ENCODE measurements at regions not wholly inside any gene's neighbourhood (a gene's known extent, or its start where the extent isn't known, plus 50 kb on each side); places are given as distances from the start of the nearest gene placed in this dataset.

DNA sequence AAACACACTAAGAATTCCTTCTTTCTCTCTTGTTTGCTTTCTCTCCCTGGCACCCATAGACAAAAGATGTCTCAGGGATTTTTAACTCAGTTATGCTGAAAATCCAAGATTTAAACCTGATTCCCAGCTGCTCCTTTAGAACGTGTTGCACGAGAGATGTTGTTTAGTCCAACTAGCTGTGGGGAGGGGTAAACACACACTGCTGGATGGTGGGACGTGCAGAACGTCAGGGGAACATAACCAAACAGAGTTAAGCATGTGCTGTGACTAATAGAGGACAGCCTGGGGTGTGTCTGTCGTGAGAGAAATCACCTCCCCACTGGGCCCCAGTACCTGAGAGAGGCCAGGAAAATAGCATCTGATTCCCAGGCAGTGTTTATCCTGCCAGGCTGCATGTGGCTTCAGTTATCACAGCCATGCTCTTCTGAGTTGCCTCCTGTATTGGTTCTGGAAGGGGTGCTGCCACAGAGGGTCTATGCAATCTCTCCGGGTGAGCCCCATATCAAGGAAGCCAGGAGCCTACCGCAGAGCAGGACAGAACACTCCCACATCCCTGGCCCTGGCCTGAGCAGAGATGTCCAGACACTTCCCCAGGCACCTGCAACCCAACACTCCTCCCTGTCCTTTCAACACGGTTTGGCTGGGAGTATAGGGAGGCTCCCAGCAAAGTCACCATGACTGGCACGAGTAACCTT lies 112.7 kb upstream of the EGLN3 start:
- Mint-ChIP-seq H3K27me3 (peaks cover 12% of the 10 kb centered on the region), H3K27ac (no peak overlapping the region), H3K4me1 (ENCODE audit: low read depth) (no peaks in the 10 kb centered on the region), H3K36me3 (ENCODE audit: low read depth) (no peaks in the 10 kb centered on the region), H3K9me3 (no peaks in the 10 kb centered on the region), H3K4me3 (no peak overlapping the region)
- ATAC-seq (ENCODE audit: poor library complexity), result no peak
- intact Hi-C loops (cut with DNase I, micrococcal nuclease), result no loop called here
- ChIA-PET POLR2A (no interaction called here), CTCF (no interaction called here)
- no peak for TF ChIP-seq CTCF (IDR thresholded peaks at IDR 0.05)
- no peaks in the 10 kb centered on the region for H3K9me3 ChIP-seq (ENCODE audit: control insufficient read depth in 1 of 2, insufficient read depth in 1 of 2, low read length in 2 of 2)
- H3K36me3 ChIP-seq (ENCODE audit: insufficient read depth, low read length), result no peaks in the 10 kb centered on the region
- DNase-seq, result no peak
- H3K4me3 ChIP-seq (ENCODE audit: low read length), result no peak overlapping the region
- peaks cover 13% of the 10 kb centered on the region for H3K4me1 ChIP-seq (ENCODE audit: insufficient read depth, low read length)
- no peak overlapping the region for H3K27ac ChIP-seq (ENCODE audit: low read depth in 1 of 2, low read length in 2 of 2)
- no peaks in the 10 kb centered on the region for H3K27me3 ChIP-seq (ENCODE audit: control insufficient read depth in 1 of 2, insufficient read depth in 2 of 2, low read length in 2 of 2)

DNA sequence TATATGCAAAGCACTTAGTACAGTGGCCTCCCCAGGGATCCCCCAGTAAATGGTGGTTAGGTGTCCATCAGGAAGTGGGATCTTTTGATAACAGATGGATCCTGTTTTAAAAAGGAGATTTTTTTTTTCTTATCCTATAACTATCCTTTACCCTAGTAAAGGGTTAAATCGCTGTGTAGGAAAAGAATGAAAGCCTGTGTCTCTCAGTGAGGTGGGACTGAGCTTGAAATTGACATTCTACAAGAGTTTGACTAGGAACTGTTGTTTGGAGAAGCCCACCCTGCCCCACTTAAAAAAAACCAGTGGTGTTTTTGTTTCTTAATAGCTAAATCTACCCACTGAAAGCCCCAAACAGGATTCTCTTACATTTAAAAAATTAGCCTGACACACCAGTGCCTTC lies 112.2 kb upstream of the EGLN3 start:
- H3K36me3 Mint-ChIP-seq (ENCODE audit: low read depth), result no peaks in the 10 kb centered on the region
- Histone ChIP-seq H3K36me3 (ENCODE audit: insufficient read depth, low read length) (no peaks in the 10 kb centered on the region), H3K27me3 (ENCODE audit: control insufficient read depth in 1 of 2, insufficient read depth in 2 of 2, low read length in 2 of 2) (no peaks in the 10 kb centered on the region), H3K9me3 (ENCODE audit: control insufficient read depth in 1 of 2, insufficient read depth in 1 of 2, low read length in 2 of 2) (no peaks in the 10 kb centered on the region), H3K4me3 (ENCODE audit: low read length) (no peak overlapping the region), H3K4me1 (ENCODE audit: insufficient read depth, low read length) (peaks cover 13% of the 10 kb centered on the region), H3K27ac (ENCODE audit: low read depth in 1 of 2, low read length in 2 of 2) (no peak overlapping the region)
- TF ChIP-seq CTCF (IDR thresholded peaks at IDR 0.05), result no peak
- ATAC-seq (ENCODE audit: poor library complexity) (no peak), DNase-seq (no peak)
- H3K27me3 Mint-ChIP-seq, result peaks cover 12% of the 10 kb centered on the region
- H3K4me1 Mint-ChIP-seq (ENCODE audit: low read depth), result no peaks in the 10 kb centered on the region
- POLR2A ChIA-PET, result no interaction called here
- no peak overlapping the region for H3K27ac Mint-ChIP-seq
- intact Hi-C loops (cut with DNase I, micrococcal nuclease), result no loop called here
- no peak overlapping the region for H3K4me3 Mint-ChIP-seq
- H3K9me3 Mint-ChIP-seq, result no peaks in the 10 kb centered on the region
- CTCF ChIA-PET, result no interaction called here

DNA sequence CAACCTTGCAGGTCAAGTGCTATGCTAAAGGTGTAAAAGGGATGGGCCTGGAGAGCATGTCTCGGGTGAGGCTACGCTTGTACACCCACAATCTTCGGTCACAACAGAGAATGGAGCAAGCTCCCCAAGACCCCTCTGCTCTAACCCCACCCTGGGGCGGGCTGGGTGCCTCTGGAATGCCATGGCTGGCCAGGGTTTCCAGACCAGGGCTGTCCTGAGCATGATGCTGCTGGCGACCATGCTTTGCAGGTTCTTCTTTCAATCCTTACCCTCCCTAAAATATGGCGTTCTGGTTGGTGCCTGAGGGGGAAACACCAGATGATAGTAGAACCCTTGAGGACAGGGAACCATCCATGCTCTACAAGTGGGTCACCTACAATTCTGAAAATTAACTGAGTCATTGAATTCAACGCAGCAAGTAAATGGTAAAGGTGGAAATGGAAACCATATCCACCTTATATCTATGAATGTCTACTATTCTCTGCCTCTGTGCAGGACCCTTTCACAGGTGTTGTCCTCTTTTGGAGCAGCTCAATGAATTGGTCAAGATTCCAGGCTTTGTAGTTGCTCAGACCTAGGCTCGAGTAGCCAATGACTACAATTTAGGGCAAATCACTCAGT lies 111.6 kb upstream of the EGLN3 start:
- H3K27ac Mint-ChIP-seq, result no peak overlapping the region
- ChIA-PET CTCF (interaction anchor here (0.6 kb wide), 1 partner anchor 11 kb away, joined by 3 read pairs; no protein-coding TSS in a partner anchor), POLR2A (no interaction called here)
- no peak overlapping the region for H3K4me3 ChIP-seq (ENCODE audit: low read length)
- H3K9me3 ChIP-seq (ENCODE audit: control insufficient read depth in 1 of 2, insufficient read depth in 1 of 2, low read length in 2 of 2), result no peaks in the 10 kb centered on the region
- no peaks in the 10 kb centered on the region for H3K9me3 Mint-ChIP-seq
- no peaks in the 10 kb centered on the region for H3K36me3 ChIP-seq (ENCODE audit: insufficient read depth, low read length)
- peaks cover 13% of the 10 kb centered on the region for H3K4me1 ChIP-seq (ENCODE audit: insufficient read depth, low read length)
- H3K4me1 Mint-ChIP-seq (ENCODE audit: low read depth), result no peaks in the 10 kb centered on the region
- H3K36me3 Mint-ChIP-seq (ENCODE audit: low read depth), result no peaks in the 10 kb centered on the region
- H3K27me3 ChIP-seq (ENCODE audit: control insufficient read depth in 1 of 2, insufficient read depth in 2 of 2, low read length in 2 of 2), result no peaks in the 10 kb centered on the region
- H3K27ac ChIP-seq (ENCODE audit: low read depth in 1 of 2, low read length in 2 of 2), result no peak overlapping the region
- H3K4me3 Mint-ChIP-seq, result no peak overlapping the region
- ATAC-seq (ENCODE audit: poor library complexity) (no peak), DNase-seq (no peak)
- TF ChIP-seq CTCF (IDR thresholded peaks at IDR 0.05), result no peak
- peaks cover 12% of the 10 kb centered on the region for H3K27me3 Mint-ChIP-seq
- intact Hi-C loops (cut with DNase I, micrococcal nuclease), result no loop called here
